GM21786 (cell line): ENCODE measurements at regions not wholly inside any gene's neighbourhood (a gene's known extent, or its start where the extent isn't known, plus 50 kb on each side); places are given as distances from the start of the nearest gene placed in this dataset.

Experiments used
- ATAC-seq: cut with Tn5 transposase; IDR thresholded peaks from one replicate; pipeline ENCODE4 v1.9.1; 2021; ENCODE audit not compliant: unreplicated experiment

GRCh38 chr10:2475711-2476217 is 591.6 kb upstream of the PFKP start:
- ATAC-seq = no peak

- ATAC-seq = no peak
Observed at GRCh38 chr10:2471811-2472210, 595.5 kb upstream of the PFKP start.

GRCh38 chr10:2469802-2470201 is 597.5 kb upstream of the PFKP start:
- no peak for ATAC-seq

- no peak for ATAC-seq
Observed at GRCh38 chr10:2464483-2464882, 602.9 kb upstream of the PFKP start.

GRCh38 chr10:2463316-2463715 is 604.0 kb upstream of the PFKP start:
- no peak for ATAC-seq

GRCh38 chr10:2462581-2462980 is 604.8 kb upstream of the PFKP start:
- ATAC-seq = no peak

- ATAC-seq = no peak
Observed at GRCh38 chr10:2460812-2461211, 606.5 kb upstream of the PFKP start.

GRCh38 chr10:2459713-2460112 is 607.6 kb upstream of the PFKP start:
- ATAC-seq = no peak

- no peak for ATAC-seq
Observed at GRCh38 chr10:2456834-2457233, 610.5 kb upstream of the PFKP start.

GRCh38 chr10:2445370-2445769 is 622.0 kb upstream of the PFKP start:
- ATAC-seq = no peak

- no peak for ATAC-seq
Observed at GRCh38 chr10:2439983-2440382, 627.4 kb upstream of the PFKP start.

GRCh38 chr10:2439000-2439399 is 628.3 kb upstream of the PFKP start:
- no peak for ATAC-seq

GRCh38 chr10:2438248-2438939 is 629.0 kb upstream of the PFKP start:
- no peak for ATAC-seq

- no peak for ATAC-seq
Observed at GRCh38 chr10:2436933-2437332, 630.4 kb upstream of the PFKP start.

- no peak for ATAC-seq
Observed at GRCh38 chr10:2431961-2432360, 635.4 kb upstream of the PFKP start.

GRCh38 chr10:2427412-2427811 is 639.9 kb upstream of the PFKP start:
- no peak for ATAC-seq

- ATAC-seq = no peak
Observed at GRCh38 chr10:2425320-2425719, 642.0 kb upstream of the PFKP start.

- no peak for ATAC-seq
Observed at GRCh38 chr10:2414562-2414961, 652.8 kb upstream of the PFKP start.

- no peak for ATAC-seq
Observed at GRCh38 chr10:2414039-2414438, 653.3 kb upstream of the PFKP start.

- no peak for ATAC-seq
Observed at GRCh38 chr10:2410049-2410448, 657.3 kb upstream of the PFKP start.

- no peak for ATAC-seq
Observed at GRCh38 chr10:2401459-2401858, 664.1 kb upstream of the ADARB2 start.

GRCh38 chr10:2399482-2399881 is 662.2 kb upstream of the ADARB2 start:
- no peak for ATAC-seq

GRCh38 chr10:2392145-2392812 is 655.0 kb upstream of the ADARB2 start:
- no peak for ATAC-seq
